ENCODE measurements at regions not wholly inside any gene's neighbourhood (a gene's known extent, or its start where the extent isn't known, plus 50 kb on each side); places are given as distances from the start of the nearest gene placed in this dataset.

DNA sequence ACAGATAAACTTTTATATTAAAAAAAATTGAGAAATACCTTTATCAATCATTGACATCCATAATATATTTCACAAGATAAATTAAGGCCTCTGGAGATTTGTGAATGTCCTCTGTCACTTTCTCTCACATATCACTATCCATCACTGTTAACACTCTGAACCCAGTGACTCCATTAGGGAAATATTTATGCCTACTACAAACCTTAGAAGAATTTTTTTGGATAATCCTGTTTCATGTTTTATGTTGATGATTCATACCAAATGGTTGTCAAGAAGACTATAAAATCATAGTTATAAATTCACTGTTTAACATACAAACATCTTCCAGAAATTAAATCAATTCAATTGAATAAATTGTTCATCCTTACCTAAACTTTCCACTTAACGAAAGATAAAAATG lies 357.6 kb upstream of the CDH10 start:
- no peaks in the 10 kb centered on the region for H4K20me1 ChIP-seq (replicated peaks in 1 of 2; ENCODE audit: control insufficient read depth in 1 of 2, insufficient read depth in 2 of 2, low read length in 2 of 2)
- no peak overlapping the region for H4K5ac ChIP-seq (ENCODE audit: insufficient read length, low read depth, low read length)
- DNase-seq (ENCODE audit: low read depth in 1 of 2, low spot score in 2 of 2) (no peak), FAIRE-seq (no peak)
- no peak overlapping the region for H3K27ac ChIP-seq (ENCODE audit: low read depth, low read length)
- no peaks in the 10 kb centered on the region for H3K9me3 ChIP-seq (ENCODE audit: insufficient read depth in 2 of 2, low read depth in 1 of 2, low read length in 1 of 2)
- H3K4me1 ChIP-seq (replicated peaks in 1 of 4; ENCODE audit: control insufficient read depth in 3 of 4, insufficient read depth in 4 of 4, low read length in 3 of 4): no peaks in the 10 kb centered on the region
- H3K18ac ChIP-seq (ENCODE audit: extremely low read depth, low read length): no peak overlapping the region
- H3K36me3 ChIP-seq (ENCODE audit: control insufficient read depth in 2 of 4, insufficient read depth in 4 of 4, low read length in 3 of 4): no peaks in the 10 kb centered on the region
- H2BK120ac ChIP-seq (replicated peaks; ENCODE audit: low read depth, low read length): no peak overlapping the region
- H2BK12ac ChIP-seq (ENCODE audit: low read depth, low read length): no peak overlapping the region
- H3K79me2 ChIP-seq (ENCODE audit: control insufficient read depth in 1 of 2, insufficient read depth in 2 of 2, low read length in 2 of 2): no peaks in the 10 kb centered on the region
- H3K14ac ChIP-seq (ENCODE audit: insufficient read length): no peak overlapping the region
- TF ChIP-seq HDAC2 (IDR thresholded peaks at IDR 0.05; ENCODE audit: borderline replicate concordance in 1 of 2, low read depth in 2 of 2, low read length in 2 of 2) (no peak), BRCA1 (IDR thresholded peaks at IDR 0.05; ENCODE audit: low read depth, low read length) (no peak)
- H3K4me3 ChIP-seq (ENCODE audit: extremely low read depth in 1 of 4, insufficient read depth in 2 of 4, low read depth in 3 of 4, low read length in 4 of 4): no peak overlapping the region
- CTCF ChIA-PET (ENCODE audit: partially characterized antibody): no interaction called here
- H2BK15ac ChIP-seq (ENCODE audit: low read length): no peak overlapping the region
- H2BK20ac ChIP-seq (ENCODE audit: low read length): no peak overlapping the region
- POLR2A ChIA-PET (ENCODE audit: partially characterized antibody): no interaction called here
- no peak overlapping the region for H2AFZ ChIP-seq (ENCODE audit: low read length)
- no peaks in the 10 kb centered on the region for H3K23me2 ChIP-seq (ENCODE audit: low read depth, low read length)
- no peak overlapping the region for H3K4me2 ChIP-seq (ENCODE audit: insufficient read depth in 1 of 2, low read depth in 2 of 2, low read length in 2 of 2)
- no peak overlapping the region for H2BK5ac ChIP-seq (ENCODE audit: low read depth, low read length)
- H3K56ac ChIP-seq (replicated peaks; ENCODE audit: insufficient read length, low read depth, low read length): no peak overlapping the region
- no peak overlapping the region for H3K4ac ChIP-seq (replicated peaks; ENCODE audit: insufficient read length, low read depth, low read length)
- no peaks in the 10 kb centered on the region for H3K79me1 ChIP-seq (ENCODE audit: low read depth, low read length)
- H3K27me3 ChIP-seq (replicated peaks in 1 of 4; ENCODE audit: control insufficient read depth in 3 of 4, extremely low read depth in 1 of 4, insufficient read depth in 3 of 4, low read length in 3 of 4): no peaks in the 10 kb centered on the region
- H4K91ac ChIP-seq (replicated peaks; ENCODE audit: insufficient read length, low read length): no peak overlapping the region
- H2AK5ac ChIP-seq (ENCODE audit: low read depth, low read length): no peak overlapping the region
- 88% methylated on average over 1 of the region's 1 CpG; no CpG with 5 or more reads in 1 of the 2 experiments for WGBS, 2 experiments (ENCODE audit: extremely low coverage in 1 of 2, insufficient coverage in 1 of 2, insufficient read length in 1 of 2, insufficient replicate concordance in 2 of 2, low coverage in 1 of 2, low lambda C conversion rate in 2 of 2, missing lambda C conversion rate in 1 of 2)
- no peak overlapping the region for H3K9ac ChIP-seq (replicated peaks in 1 of 4; ENCODE audit: extremely low read depth in 1 of 4, low read depth in 3 of 4, low read length in 3 of 4)
- H3K23ac ChIP-seq (ENCODE audit: insufficient read length): no peak overlapping the region
- H4K8ac ChIP-seq (ENCODE audit: extremely low read depth, insufficient read depth, low read length): no peak overlapping the region

All from H1 (cell line).